Common myeloid progenitor, CD34-positive (primary cell): ENCODE measurements at regions not wholly inside any gene's neighbourhood (a gene's known extent, or its start where the extent isn't known, plus 50 kb on each side); places are given as distances from the start of the nearest gene placed in this dataset.

ENCODE experiments used
- CTCF ChIA-PET: fragments of 350-600 bp; sonication (Branson Sonifier 250); formaldehyde crosslinking; loops from one replicate; lab custom pipeline; 2021; ENCODE audit warnings: antibody characterized with exemption; lab: Charles Lee
- POLR2A ChIA-PET: fragments of 350-600 bp; sonication (Branson Sonifier 250); formaldehyde crosslinking; loops from one replicate; lab custom pipeline; 2021; ENCODE audit warnings: antibody characterized with exemption; lab: Charles Lee
- DNase-seq, 3 donors: peaks; one replicate each; pipeline versions ENCODE4 v3.0.0 to v3.0.0-alpha.2; 2013
- H3K27ac ChIP-seq, 2 experiments: 1 replicate in 1 of 2; 2 replicates in 1 of 2; pipeline ENCODE4 v1.7.0; 2013; ENCODE audit warnings: inconsistent platforms in 2 of 2, low read length in 2 of 2, mild to moderate bottlenecking in 2 of 2, low read depth in 1 of 2, moderate library complexity in 1 of 2; ENCODE audit not compliant: severe bottlenecking in 2 of 2, insufficient read depth in 1 of 2, poor library complexity in 1 of 2
- H3K27me3 ChIP-seq, 5 experiments: replicated peaks in 2 of 5; 1 replicate in 3 of 5; 2 replicates in 2 of 5; pipeline versions ENCODE4 v1.6.1 to v1.7.0; 2013; ENCODE audit warnings: low read length in 4 of 5, mild to moderate bottlenecking in 2 of 5, moderate library complexity in 2 of 5, inconsistent platforms in 1 of 5; ENCODE audit not compliant: insufficient read depth in 5 of 5, control insufficient read depth in 4 of 5
- H3K36me3 ChIP-seq, 4 experiments: 1 replicate in 2 of 4; 2 replicates in 2 of 4; pipeline versions ENCODE4 v1.6.1 to v1.7.0; 2013; ENCODE audit warnings: low read length in 3 of 4, control low read depth in 1 of 4, mild to moderate bottlenecking in 1 of 4; ENCODE audit not compliant: control insufficient read depth in 4 of 4, insufficient read depth in 4 of 4
- H3K4me1 ChIP-seq, 4 experiments: 1 replicate in 3 of 4; 2 replicates in 1 of 4; pipeline versions ENCODE4 v1.6.1 to v1.7.1; 2013; ENCODE audit warnings: low read length in 3 of 4, mild to moderate bottlenecking in 3 of 4, control low read depth in 1 of 4, inconsistent platforms in 1 of 4, moderate library complexity in 1 of 4; ENCODE audit not compliant: control insufficient read depth in 4 of 4, insufficient read depth in 4 of 4; ENCODE audit errors: control extremely low read depth in 1 of 4
- H3K4me3 ChIP-seq, 7 experiments: 1 replicate in 4 of 7; 2 replicates in 3 of 7; pipeline versions ENCODE4 v1.5.1 to v1.7.0; 2013; ENCODE audit warnings: mild to moderate bottlenecking in 7 of 7, low read length in 6 of 7, moderate library complexity in 6 of 7, inconsistent platforms in 2 of 7, low read depth in 2 of 7, control low read depth in 1 of 7; ENCODE audit not compliant: insufficient read depth in 4 of 7, control insufficient read depth in 1 of 7; ENCODE audit errors: extremely low read depth in 1 of 7
- H3K9me3 ChIP-seq, 5 experiments: 1 replicate in 4 of 5; 2 replicates in 1 of 5; pipeline versions ENCODE4 v1.6.1 to v1.7.1; 2013; ENCODE audit warnings: low read length in 4 of 5, mild to moderate bottlenecking in 2 of 5, inconsistent platforms in 1 of 5, low read depth in 1 of 5, moderate library complexity in 1 of 5; ENCODE audit not compliant: control insufficient read depth in 4 of 5, insufficient read depth in 2 of 5; ENCODE audit errors: control extremely low read depth in 1 of 5
- WGBS: methylation state at CpG from one replicate; pipeline ENCODE4 v1.1.5; 2013; ENCODE audit not compliant: insufficient coverage; 5-methylcytosine and 5-hydroxymethylcytosine counted together

GRCh38 chr16:50945171-50945570 lies 203.3 kb downstream of the CYLD start:
- ChIA-PET POLR2A (no interaction called here), CTCF (no interaction called here)
- 92% methylated on average over 4 of the region's 4 CpGs for WGBS

GRCh38 chr16:50944436-50944835 lies 202.6 kb downstream of the CYLD start:
- 83% methylated on average over 1 of the region's 1 CpG for WGBS
- ChIA-PET CTCF (no interaction called here), POLR2A (no interaction called here)
- no peak overlapping the region for H3K27ac ChIP-seq
- no peaks in the 10 kb centered on the region for H3K9me3 ChIP-seq
- no peak for DNase-seq
- H3K27me3 ChIP-seq, result no peaks in the 10 kb centered on the region
- no peaks in the 10 kb centered on the region for H3K36me3 ChIP-seq
- H3K4me3 ChIP-seq, result no peak overlapping the region
- no peaks in the 10 kb centered on the region for H3K4me1 ChIP-seq

More at GRCh38 chr16:50945171-50945570, 203.3 kb downstream of the CYLD start:
- Histone ChIP-seq H3K36me3 (no peaks in the 10 kb centered on the region), H3K4me1 (no peaks in the 10 kb centered on the region), H3K4me3 (no peak overlapping the region), H3K9me3 (no peaks in the 10 kb centered on the region), H3K27me3 (no peaks in the 10 kb centered on the region), H3K27ac (no peak overlapping the region)
- no peak for DNase-seq

GRCh38 chr16:50944033-50944432 lies 202.1 kb downstream of the CYLD start:
- H3K36me3 ChIP-seq, result no peaks in the 10 kb centered on the region
- H3K9me3 ChIP-seq, result no peaks in the 10 kb centered on the region
- H3K27me3 ChIP-seq, result no peaks in the 10 kb centered on the region
- ChIA-PET POLR2A (no interaction called here), CTCF (no interaction called here)
- DNase-seq, result no peak
- no peak overlapping the region for H3K4me3 ChIP-seq
- no peak overlapping the region for H3K27ac ChIP-seq
- 93% methylated on average over 4 of the region's 7 CpGs for WGBS
- no peaks in the 10 kb centered on the region for H3K4me1 ChIP-seq

- H3K4me3 ChIP-seq, result no peak overlapping the region
- ChIA-PET CTCF (no interaction called here), POLR2A (no interaction called here)
- no peaks in the 10 kb centered on the region for H3K4me1 ChIP-seq
- no peaks in the 10 kb centered on the region for H3K9me3 ChIP-seq
- peaks cover 0 to 2% (median 0%) of the 10 kb centered on the region in 5 experiments for H3K27me3 ChIP-seq
- no peak for DNase-seq
- H3K36me3 ChIP-seq, result no peaks in the 10 kb centered on the region
- 86% methylated on average over 2 of the region's 3 CpGs for WGBS
- H3K27ac ChIP-seq, result no peak overlapping the region
Measured at GRCh38 chr16:50942143-50942542, 200.3 kb downstream of the CYLD start.

GRCh38 chr16:50941681-50942080 lies 199.8 kb downstream of the CYLD start:
- Histone ChIP-seq H3K4me1 (no peaks in the 10 kb centered on the region), H3K27ac (no peak overlapping the region), H3K9me3 (no peaks in the 10 kb centered on the region), H3K27me3 (peaks cover 0 to 2% (median 0%) of the 10 kb centered on the region in 5 experiments), H3K4me3 (no peak overlapping the region), H3K36me3 (no peaks in the 10 kb centered on the region)
- DNase-seq, result no peak
- CTCF ChIA-PET, result no interaction called here
- POLR2A ChIA-PET, result no interaction called here
- 92% methylated on average over 6 of the region's 6 CpGs for WGBS

GRCh38 chr16:50940275-50940854 lies 198.5 kb downstream of the CYLD start:
- DNase-seq, result no peak
- Histone ChIP-seq H3K27ac (no peak overlapping the region), H3K27me3 (peaks cover 0 to 2% (median 0%) of the 10 kb centered on the region in 5 experiments), H3K4me1 (no peaks in the 10 kb centered on the region), H3K9me3 (no peaks in the 10 kb centered on the region), H3K36me3 (no peaks in the 10 kb centered on the region), H3K4me3 (no peak overlapping the region)
- 87% methylated on average over 7 of the region's 7 CpGs for WGBS
- CTCF ChIA-PET, result interaction anchor here (1.4 kb wide), 1 partner anchor 14 kb away, joined by 3 read pairs; no protein-coding TSS in a partner anchor
- POLR2A ChIA-PET, result no interaction called here

- 60% methylated on average over 1 of the region's 2 CpGs for WGBS
- no peak for DNase-seq
- no peaks in the 10 kb centered on the region for H3K36me3 ChIP-seq
- POLR2A ChIA-PET, result no interaction called here
- H3K27ac ChIP-seq, result no peak overlapping the region
- H3K27me3 ChIP-seq, result peaks cover 0 to 2% (median 0%) of the 10 kb centered on the region in 5 experiments
- no peaks in the 10 kb centered on the region for H3K9me3 ChIP-seq
- no peaks in the 10 kb centered on the region for H3K4me1 ChIP-seq
- no peak overlapping the region for H3K4me3 ChIP-seq
- CTCF ChIA-PET, result no interaction called here
Measured at GRCh38 chr16:50939356-50939755, 197.5 kb downstream of the CYLD start.
